ENCODE measurements at regions not wholly inside any gene's neighbourhood (a gene's known extent, or its start where the extent isn't known, plus 50 kb on each side); places are given as distances from the start of the nearest gene placed in this dataset.

- TF ChIP-seq EP300 (IDR thresholded peaks at IDR 0.05; ENCODE audit: borderline replicate concordance in 1 of 2, low read depth in 1 of 2, low read length in 1 of 2) = no peak
- TF ChIP-seq NFIC (IDR thresholded peaks at IDR 0.05; ENCODE audit: borderline replicate concordance) = no peak
- TF ChIP-seq, protein P1, sequence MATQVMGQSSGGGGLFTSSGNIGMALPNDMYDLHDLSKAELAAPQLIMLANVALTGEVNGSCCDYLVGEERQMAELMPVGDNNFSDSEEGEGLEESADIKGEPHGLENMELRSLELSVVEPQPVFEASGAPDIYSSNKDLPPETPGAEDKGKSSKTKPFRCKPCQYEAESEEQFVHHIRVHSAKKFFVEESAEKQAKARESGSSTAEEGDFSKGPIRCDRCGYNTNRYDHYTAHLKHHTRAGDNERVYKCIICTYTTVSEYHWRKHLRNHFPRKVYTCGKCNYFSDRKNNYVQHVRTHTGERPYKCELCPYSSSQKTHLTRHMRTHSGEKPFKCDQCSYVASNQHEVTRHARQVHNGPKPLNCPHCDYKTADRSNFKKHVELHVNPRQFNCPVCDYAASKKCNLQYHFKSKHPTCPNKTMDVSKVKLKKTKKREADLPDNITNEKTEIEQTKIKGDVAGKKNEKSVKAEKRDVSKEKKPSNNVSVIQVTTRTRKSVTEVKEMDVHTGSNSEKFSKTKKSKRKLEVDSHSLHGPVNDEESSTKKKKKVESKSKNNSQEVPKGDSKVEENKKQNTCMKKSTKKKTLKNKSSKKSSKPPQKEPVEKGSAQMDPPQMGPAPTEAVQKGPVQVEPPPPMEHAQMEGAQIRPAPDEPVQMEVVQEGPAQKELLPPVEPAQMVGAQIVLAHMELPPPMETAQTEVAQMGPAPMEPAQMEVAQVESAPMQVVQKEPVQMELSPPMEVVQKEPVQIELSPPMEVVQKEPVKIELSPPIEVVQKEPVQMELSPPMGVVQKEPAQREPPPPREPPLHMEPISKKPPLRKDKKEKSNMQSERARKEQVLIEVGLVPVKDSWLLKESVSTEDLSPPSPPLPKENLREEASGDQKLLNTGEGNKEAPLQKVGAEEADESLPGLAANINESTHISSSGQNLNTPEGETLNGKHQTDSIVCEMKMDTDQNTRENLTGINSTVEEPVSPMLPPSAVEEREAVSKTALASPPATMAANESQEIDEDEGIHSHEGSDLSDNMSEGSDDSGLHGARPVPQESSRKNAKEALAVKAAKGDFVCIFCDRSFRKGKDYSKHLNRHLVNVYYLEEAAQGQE (IDR thresholded peaks at IDR 0.05; ENCODE audit: low read depth, low read length) = no peak
- no peak for TF ChIP-seq MXI1 (IDR thresholded peaks at IDR 0.05; ENCODE audit: low read depth, low read length)
- no peak for TF ChIP-seq MAX (IDR thresholded peaks at IDR 0.05; ENCODE audit: low read depth)
Observed at GRCh38 chr9:129367287-129367686, 189.2 kb upstream of the IER5L start.
